IMR-90 (cell line): ENCODE measurements at regions not wholly inside any gene's neighbourhood (a gene's known extent, or its start where the extent isn't known, plus 50 kb on each side); places are given as distances from the start of the nearest gene placed in this dataset.

Experiments
- ATAC-seq: fragments of 200-7000 bp; cut with Tn5 transposase; 2 replicates; pipeline ENCODE4 v1.9.1; 2020; ENCODE audit warnings: low read depth, mild to moderate bottlenecking, moderate library complexity
- BruUV-seq: library from RNA; stranded (reverse); fragments of 400-500 nt; replicated peaks from 2 replicates; lab custom pipeline; 2021; lab: Mats Ljungman, UMichigan
- CTCF ChIA-PET: fragments of 300-600 bp; formaldehyde crosslinking; extraction: SDS; loops from one replicate; lab custom pipeline; 2021; ENCODE audit warnings: antibody characterized with exemption; lab: Yijun Ruan, JAX
- POLR2A ChIA-PET: fragments of 300-600 bp; sonication (Branson Sonifier 250); formaldehyde crosslinking; loops from one replicate; lab custom pipeline; 2022; ENCODE audit warnings: antibody characterized with exemption; ENCODE audit not compliant: unreplicated experiment; lab: Charles Lee
- DNase-seq: peaks from one replicate; pipeline ENCODE4 v3.0.0; 2013
- H2AFZ ChIP-seq: replicated peaks from 2 replicates; pipeline ENCODE3; 2013; ENCODE audit warnings: low read length, mild to moderate bottlenecking; ENCODE audit not compliant: poor library complexity
- H2AK5ac ChIP-seq: 2 replicates; pipeline ENCODE4 v1.6.1; 2013; ENCODE audit warnings: low read depth, low read length, inconsistent platforms
- H2AK9ac ChIP-seq: replicated peaks from 2 replicates; pipeline ENCODE3; 2013; ENCODE audit warnings: mild to moderate bottlenecking, low read depth, low read length, moderate library complexity; ENCODE audit not compliant: poor library complexity
- H2BK120ac ChIP-seq: 2 replicates; pipeline ENCODE4 v1.6.1; 2013; ENCODE audit warnings: low read depth, low read length, inconsistent platforms
- H2BK15ac ChIP-seq: 3 replicates; pipeline ENCODE4 v1.6.1; 2013; ENCODE audit warnings: low read depth, low read length, inconsistent platforms
- H2BK20ac ChIP-seq: 2 replicates; pipeline ENCODE4 v1.6.1; 2013; ENCODE audit warnings: low read depth, mild to moderate bottlenecking, inconsistent platforms, low read length, moderate library complexity
- H2BK5ac ChIP-seq: 2 replicates; pipeline ENCODE4 v1.6.1; 2013; ENCODE audit warnings: mild to moderate bottlenecking, low read depth, low read length, inconsistent platforms; ENCODE audit not compliant: poor library complexity, severe bottlenecking
- H3K14ac ChIP-seq: replicated peaks from 2 replicates; pipeline ENCODE4 v1.6.1; 2013; ENCODE audit warnings: low read depth, low read length, inconsistent platforms
- H3K18ac ChIP-seq: 2 replicates; pipeline ENCODE4 v1.6.1; 2013; ENCODE audit warnings: low read depth, low read length, control low read depth
- H3K23ac ChIP-seq: 2 replicates; pipeline ENCODE4 v1.6.1; 2013; ENCODE audit warnings: low read depth, low read length, inconsistent platforms
- H3K27ac ChIP-seq: 2 replicates; pipeline ENCODE4 v1.5.1; 2013; ENCODE audit warnings: mild to moderate bottlenecking, control low read depth, low read length; ENCODE audit not compliant: insufficient read depth
- H3K27me3 ChIP-seq: 2 replicates; pipeline ENCODE4 v1.6.1; 2013; ENCODE audit warnings: low read length; ENCODE audit not compliant: control insufficient read depth, insufficient read depth
- H3K36me3 ChIP-seq: 2 replicates; pipeline ENCODE4 v1.6.1; 2013; ENCODE audit warnings: low read length, mixed read lengths; ENCODE audit not compliant: control insufficient read depth, insufficient read depth
- H3K4ac ChIP-seq: 2 replicates; pipeline ENCODE4 v1.6.1; 2013; ENCODE audit warnings: low read depth, low read length, inconsistent platforms
- H3K4me1 ChIP-seq: 2 replicates; pipeline ENCODE4 v1.6.1; 2013; ENCODE audit warnings: low read length, mixed read lengths; ENCODE audit not compliant: control insufficient read depth, insufficient read depth
- H3K4me2 ChIP-seq: 2 replicates; pipeline ENCODE4 v1.6.1; 2013; ENCODE audit warnings: low read depth, mild to moderate bottlenecking, control low read depth, low read length, moderate library complexity
- H3K4me3 ChIP-seq: 2 replicates; pipeline ENCODE4 v1.5.1; 2013; ENCODE audit warnings: low read depth, mild to moderate bottlenecking, control low read depth, low read length, moderate library complexity; ENCODE audit not compliant: insufficient read depth
- H3K56ac ChIP-seq: 2 replicates; pipeline ENCODE4 v1.6.1; 2013; ENCODE audit warnings: low read length, inconsistent platforms; ENCODE audit not compliant: insufficient read depth; ENCODE audit errors: extremely low read depth
- H3K79me1 ChIP-seq, 2 experiments: 2 replicates each; pipeline ENCODE4 v1.6.1; 2013; ENCODE audit warnings: low read length in 2 of 2, inconsistent platforms in 1 of 2, low read depth in 1 of 2
- H3K9ac ChIP-seq: 2 replicates; pipeline ENCODE4 v1.6.1; 2013; ENCODE audit warnings: low read depth, low read length, control low read depth
- H3K9me1 ChIP-seq: 2 replicates; pipeline ENCODE4 v1.6.1; 2013; ENCODE audit warnings: low read length, inconsistent platforms; ENCODE audit not compliant: insufficient read depth
- H3K9me3 ChIP-seq: 2 replicates; pipeline ENCODE4 v1.6.1; 2013; ENCODE audit warnings: low read length; ENCODE audit not compliant: control insufficient read depth, insufficient read depth
- H4K20me1 ChIP-seq: 2 replicates; pipeline ENCODE4 v1.6.1; 2013; ENCODE audit warnings: low read length, inconsistent platforms; ENCODE audit not compliant: insufficient read depth
- H4K5ac ChIP-seq: 2 replicates; pipeline ENCODE4 v1.6.1; 2013; ENCODE audit warnings: mild to moderate bottlenecking, low read depth, low read length, control low read depth
- H4K8ac ChIP-seq, 2 experiments: 2 replicates each; pipeline ENCODE4 v1.6.1; 2013; ENCODE audit warnings: low read depth in 2 of 2, low read length in 2 of 2, control low read depth in 1 of 2, inconsistent platforms in 1 of 2
- H4K91ac ChIP-seq: 2 replicates; pipeline ENCODE4 v1.6.1; 2013; ENCODE audit warnings: low read depth, low read length, inconsistent platforms; ENCODE audit not compliant: insufficient read depth
- CTCF ChIP-seq: conservative IDR thresholded peaks from 2 replicates; pipeline ENCODE4 v1.5.1; 2012; ENCODE audit warnings: mild to moderate bottlenecking, low read depth, low read length, improper control_type of control experiment
- POLR2A ChIP-seq: IDR thresholded peaks from 2 replicates; pipeline ENCODE4 v1.6.1; 2012; ENCODE audit warnings: mild to moderate bottlenecking, low read depth, low read length
- RCOR1 ChIP-seq: IDR thresholded peaks from 2 replicates; pipeline ENCODE4 v1.6.1; 2012; ENCODE audit warnings: mild to moderate bottlenecking, low read length, improper control_type of control experiment; ENCODE audit not compliant: insufficient replicate concordance
- RFX5 ChIP-seq: IDR thresholded peaks from 2 replicates; pipeline ENCODE4 v1.8.0; 2012; ENCODE audit warnings: low read depth, mild to moderate bottlenecking, low read length, moderate library complexity
- WGBS, 2 experiments: methylation state at CpG; one replicate each; pipeline versions ENCODE4 v1.1.5 to v1.1.7; 2013; ENCODE audit warnings: missing lambda C conversion rate in 2 of 2; ENCODE audit not compliant: insufficient read length in 1 of 2; ENCODE audit errors: extremely low coverage in 2 of 2; 5-methylcytosine and 5-hydroxymethylcytosine counted together
- dilution Hi-C: fragments of 300-500 bp; cut with HindIII; formaldehyde crosslinking; loops from one replicate; pipeline ENCODE4 v1.14.3; 2018; ENCODE audit warnings: low sequenced_read_pairs; ENCODE audit not compliant: unreplicated experiment
- in situ Hi-C: fragments of 300-500 bp; cut with MboI; formaldehyde crosslinking; loops from 3 replicates; pipeline ENCODE4 v1.14.3; 2019; ENCODE audit warnings: low sequenced_read_pairs, inconsistent platforms, mixed read lengths
- intact Hi-C: fragments of 100-400 bp; cut with micrococcal nuclease; formaldehyde crosslinking; loops from 2 replicates; pipeline ENCODE4 v1.10.0; 2022

- WGBS, 2 experiments = 30% methylated on average over 2 of the region's 4 CpGs; no CpG with 5 or more reads in 1 of the 2 experiments
- H3K27me3 ChIP-seq = peaks cover 45% of the 10 kb centered on the region
- H3K4me1 ChIP-seq = peaks cover 4% of the 10 kb centered on the region; the same call in 1 of the 2 replicates
- no peak overlapping the region for H3K18ac ChIP-seq
- H3K23ac ChIP-seq = no peak overlapping the region
- no peak overlapping the region for H3K4me2 ChIP-seq
- H4K8ac ChIP-seq = no peak overlapping the region
- no peak overlapping the region for H3K14ac ChIP-seq
- H2BK120ac ChIP-seq = no peak overlapping the region
- no peak overlapping the region for H2AK9ac ChIP-seq
- no TSS peak for BruUV-seq
- H3K9ac ChIP-seq = no peak overlapping the region
- H3K4me3 ChIP-seq = no peak overlapping the region
- TF ChIP-seq RCOR1 (no peak), RFX5 (no peak), CTCF (no peak), POLR2A (no peak)
- no peak overlapping the region for H4K91ac ChIP-seq
- dilution Hi-C loops = no loop called here
- no peaks in the 10 kb centered on the region for H3K9me3 ChIP-seq
- H3K36me3 ChIP-seq = no peaks in the 10 kb centered on the region
- in situ Hi-C loops = no loop called here
- no peak overlapping the region for H3K4ac ChIP-seq
- no peak overlapping the region for H2BK15ac ChIP-seq
- no peaks in the 10 kb centered on the region for H3K79me1 ChIP-seq
- no peak overlapping the region for H3K56ac ChIP-seq
- no peak overlapping the region for H2AK5ac ChIP-seq
- H3K27ac ChIP-seq = no peak overlapping the region
- H2BK20ac ChIP-seq = no peak overlapping the region
- no peak overlapping the region for H4K5ac ChIP-seq
- intact Hi-C loops = no loop called here
- POLR2A ChIA-PET = no interaction called here
- no peaks in the 10 kb centered on the region for H4K20me1 ChIP-seq
- H2AFZ ChIP-seq = no peak overlapping the region
- CTCF ChIA-PET = no interaction called here
- DNase-seq (no peak), ATAC-seq (no peak)
- no peaks in the 10 kb centered on the region for H3K9me1 ChIP-seq
- H2BK5ac ChIP-seq = no peak overlapping the region
Measured at GRCh38 chr17:77598241-77598620, 360.3 kb upstream of the TNRC6C start.
